ENCODE measurements at regions not wholly inside any gene's neighbourhood (a gene's known extent, or its start where the extent isn't known, plus 50 kb on each side); places are given as distances from the start of the nearest gene placed in this dataset.

- DNase-seq (ENCODE audit: extremely low spot score in 2 of 2): no peak
- no peak overlapping the region for H3K27ac ChIP-seq
- TF ChIP-seq POLR2A (IDR thresholded peaks at IDR 0.05) (no peak), CTCF (IDR thresholded peaks at IDR 0.05) (no peak), POLR2AphosphoS5 (IDR thresholded peaks at IDR 0.05; ENCODE audit: insufficient read depth in 1 of 2, low read depth in 1 of 2) (no peak)
- intact Hi-C loops (cut with DNase I): no loop called here
- no peak overlapping the region for H3K4me3 ChIP-seq
- no peaks in the 10 kb centered on the region for H3K9me3 ChIP-seq
- no peaks in the 10 kb centered on the region for H3K36me3 ChIP-seq
- no peaks in the 10 kb centered on the region for H3K27me3 ChIP-seq
- no peaks in the 10 kb centered on the region for H3K4me1 ChIP-seq
These were observed 99.6 kb upstream of the SPEF2 start for GRCh38 chr5:35518104-35518503.

- no peaks in the 10 kb centered on the region for H3K36me3 ChIP-seq
- no peaks in the 10 kb centered on the region for H3K27me3 ChIP-seq
- intact Hi-C loops (cut with DNase I): no loop called here
- H3K9me3 ChIP-seq: no peaks in the 10 kb centered on the region
- H3K27ac ChIP-seq: no peak overlapping the region
- no peak for DNase-seq (ENCODE audit: extremely low spot score in 2 of 2)
- TF ChIP-seq POLR2A (IDR thresholded peaks at IDR 0.05) (no peak), CTCF (IDR thresholded peaks at IDR 0.05) (no peak), POLR2AphosphoS5 (IDR thresholded peaks at IDR 0.05; ENCODE audit: insufficient read depth in 1 of 2, low read depth in 1 of 2) (no peak)
- H3K4me3 ChIP-seq: no peak overlapping the region
- H3K4me1 ChIP-seq: no peaks in the 10 kb centered on the region
These were observed 101.4 kb upstream of the SPEF2 start for GRCh38 chr5:35516271-35516670.

- H3K27me3 ChIP-seq: no peaks in the 10 kb centered on the region
- no peaks in the 10 kb centered on the region for H3K36me3 ChIP-seq
- H3K27ac ChIP-seq: no peak overlapping the region
- DNase-seq (ENCODE audit: extremely low spot score in 2 of 2): no peak
- intact Hi-C loops (cut with DNase I): no loop called here
- TF ChIP-seq POLR2A (IDR thresholded peaks at IDR 0.05): no peak
- no peak for TF ChIP-seq CTCF (IDR thresholded peaks at IDR 0.05)
- no peak for TF ChIP-seq POLR2AphosphoS5 (IDR thresholded peaks at IDR 0.05; ENCODE audit: insufficient read depth in 1 of 2, low read depth in 1 of 2)
- no peak overlapping the region for H3K4me3 ChIP-seq
- no peaks in the 10 kb centered on the region for H3K4me1 ChIP-seq
- no peaks in the 10 kb centered on the region for H3K9me3 ChIP-seq
These were observed 104.1 kb upstream of the SPEF2 start for GRCh38 chr5:35513612-35514011.

GRCh38 chr5:35502206-35502605, 115.5 kb upstream of the SPEF2 start:
- H3K9me3 ChIP-seq: no peaks in the 10 kb centered on the region
- no peak overlapping the region for H3K4me3 ChIP-seq
- H3K36me3 ChIP-seq: no peaks in the 10 kb centered on the region
- H3K27me3 ChIP-seq: no peaks in the 10 kb centered on the region
- no peaks in the 10 kb centered on the region for H3K4me1 ChIP-seq
- no peak overlapping the region for H3K27ac ChIP-seq
- no peak for TF ChIP-seq POLR2AphosphoS5 (IDR thresholded peaks at IDR 0.05; ENCODE audit: insufficient read depth in 1 of 2, low read depth in 1 of 2)
- TF ChIP-seq CTCF (IDR thresholded peaks at IDR 0.05): no peak
- TF ChIP-seq POLR2A (IDR thresholded peaks at IDR 0.05): no peak
- DNase-seq (ENCODE audit: extremely low spot score in 2 of 2): no peak
- intact Hi-C loops (cut with DNase I): no loop called here

GRCh38 chr5:35488791-35489190, 128.9 kb upstream of the SPEF2 start:
- no peak overlapping the region for H3K27ac ChIP-seq
- no peaks in the 10 kb centered on the region for H3K27me3 ChIP-seq
- no peaks in the 10 kb centered on the region for H3K36me3 ChIP-seq
- peaks cover 35% of the 10 kb centered on the region for H3K4me1 ChIP-seq
- no peaks in the 10 kb centered on the region for H3K9me3 ChIP-seq
- DNase-seq (ENCODE audit: extremely low spot score in 2 of 2): no peak
- H3K4me3 ChIP-seq: no peak overlapping the region
- TF ChIP-seq POLR2AphosphoS5 (IDR thresholded peaks at IDR 0.05; ENCODE audit: insufficient read depth in 1 of 2, low read depth in 1 of 2) (no peak), CTCF (IDR thresholded peaks at IDR 0.05) (no peak), POLR2A (IDR thresholded peaks at IDR 0.05) (no peak)
- intact Hi-C loops (cut with DNase I): no loop called here

All from vagina (tissue), 2 donors.